CD4-positive, alpha-beta T cell treated with Interleukin-4 for 4 hours (primary cell): ENCODE measurements at regions not wholly inside any gene's neighbourhood (a gene's known extent, or its start where the extent isn't known, plus 50 kb on each side); places are given as distances from the start of the nearest gene placed in this dataset.

Source experiments
- DNase-seq: peaks from one replicate; pipeline ENCODE4 v3.0.0-alpha.2; 2020

DNA sequence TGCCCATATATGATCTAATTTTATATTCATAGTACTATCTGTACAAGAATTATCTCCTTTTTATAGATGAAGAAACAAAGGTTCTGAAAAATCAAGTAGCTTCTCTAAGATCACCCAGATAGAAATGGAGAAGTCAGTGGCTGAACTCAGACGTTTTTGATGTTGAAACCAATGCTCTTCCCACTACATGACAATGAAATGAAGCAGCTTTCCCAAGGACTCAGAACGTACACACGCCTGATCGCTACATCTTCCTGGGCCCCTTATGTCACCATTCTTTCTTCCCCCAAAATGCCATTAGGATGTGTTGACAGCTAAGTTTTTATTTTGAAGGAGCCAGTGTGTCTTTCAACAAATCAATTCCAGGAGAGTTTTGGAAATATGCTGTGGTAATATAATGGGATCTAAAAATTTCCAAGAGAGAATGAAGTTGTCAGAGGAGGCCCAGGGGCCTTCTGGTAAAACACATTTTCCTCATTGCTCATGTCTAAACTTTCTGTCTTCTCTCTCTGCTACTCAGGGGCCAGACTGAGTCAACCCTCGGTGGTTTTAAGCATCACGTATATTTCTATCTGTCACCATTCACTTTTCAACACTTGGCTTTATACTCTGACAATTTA is 98.1 kb upstream of the COL21A1 start:
- no peak for DNase-seq

- no peak for DNase-seq
These were observed 95.9 kb upstream of the COL21A1 start for GRCh38 chr6:56343295-56343694.

DNA sequence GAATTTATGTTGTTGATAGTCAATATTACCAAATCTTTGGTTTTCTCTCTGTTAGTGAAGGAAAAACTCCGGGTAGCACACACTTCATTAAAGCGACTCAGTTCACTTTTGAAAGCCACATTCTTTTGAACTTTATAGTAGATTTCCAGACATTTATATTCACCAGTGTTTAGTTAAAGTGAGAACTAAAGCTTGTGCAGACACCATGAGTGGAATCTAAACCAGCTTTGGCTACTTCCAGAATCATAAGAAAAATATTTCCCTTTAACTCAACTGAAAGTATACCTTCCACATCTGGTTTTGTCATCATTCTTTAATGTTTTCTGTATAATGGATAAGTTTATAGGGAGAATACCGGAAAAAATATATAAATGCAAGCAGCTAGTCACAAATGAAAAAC is 92.1 kb upstream of the COL21A1 start:
- DNase-seq = no peak

- DNase-seq = no peak
These were observed 88.3 kb upstream of the COL21A1 start for GRCh38 chr6:56335726-56336125.

DNA sequence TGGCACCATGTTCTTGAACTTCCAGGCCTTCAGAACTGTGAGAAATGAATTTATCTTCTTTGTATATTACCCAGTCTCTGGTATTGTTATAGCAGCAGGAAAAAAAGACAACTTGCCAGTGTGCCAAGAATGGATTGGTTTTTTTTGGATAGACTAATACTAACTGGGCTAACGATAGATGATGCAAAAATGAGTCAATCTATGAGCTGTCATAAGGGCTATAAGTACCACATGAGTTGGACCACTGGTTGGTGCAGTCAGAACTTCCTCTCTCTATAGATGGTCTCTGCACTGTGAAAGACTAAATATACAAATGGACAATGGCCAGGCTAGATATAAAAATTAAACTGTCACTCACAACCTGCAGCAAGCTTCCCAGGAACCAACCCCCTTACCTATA is 87.6 kb upstream of the COL21A1 start:
- DNase-seq = no peak

- no peak for DNase-seq
These were observed 82.1 kb upstream of the COL21A1 start for GRCh38 chr6:56329271-56330050.

GRCh38 chr6:56328728-56329090 is 81.3 kb upstream of the COL21A1 start:
- DNase-seq = no peak

- no peak for DNase-seq
These were observed 80.8 kb upstream of the COL21A1 start for GRCh38 chr6:56327946-56328727.

DNA sequence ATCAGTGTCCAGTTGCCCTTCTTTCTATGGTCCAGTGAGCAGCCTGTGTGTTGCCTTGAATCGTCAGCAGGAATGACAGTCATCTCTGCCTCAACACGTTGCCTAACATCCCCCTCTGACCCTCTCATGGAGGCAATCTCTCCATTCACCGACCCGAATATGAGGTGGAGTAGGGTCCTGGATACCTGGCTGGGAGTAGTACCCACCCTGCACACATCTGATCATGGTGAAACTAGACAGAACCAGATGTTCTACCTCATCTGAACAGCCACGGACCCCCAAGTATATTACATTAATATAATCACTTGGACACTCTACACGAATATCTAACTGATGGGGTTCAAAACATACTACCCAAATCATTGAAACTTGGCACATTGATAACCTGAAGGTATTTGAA is 77.0 kb upstream of the COL21A1 start:
- no peak for DNase-seq

GRCh38 chr6:56318851-56319250 is 71.5 kb upstream of the COL21A1 start:
- no peak for DNase-seq

DNA sequence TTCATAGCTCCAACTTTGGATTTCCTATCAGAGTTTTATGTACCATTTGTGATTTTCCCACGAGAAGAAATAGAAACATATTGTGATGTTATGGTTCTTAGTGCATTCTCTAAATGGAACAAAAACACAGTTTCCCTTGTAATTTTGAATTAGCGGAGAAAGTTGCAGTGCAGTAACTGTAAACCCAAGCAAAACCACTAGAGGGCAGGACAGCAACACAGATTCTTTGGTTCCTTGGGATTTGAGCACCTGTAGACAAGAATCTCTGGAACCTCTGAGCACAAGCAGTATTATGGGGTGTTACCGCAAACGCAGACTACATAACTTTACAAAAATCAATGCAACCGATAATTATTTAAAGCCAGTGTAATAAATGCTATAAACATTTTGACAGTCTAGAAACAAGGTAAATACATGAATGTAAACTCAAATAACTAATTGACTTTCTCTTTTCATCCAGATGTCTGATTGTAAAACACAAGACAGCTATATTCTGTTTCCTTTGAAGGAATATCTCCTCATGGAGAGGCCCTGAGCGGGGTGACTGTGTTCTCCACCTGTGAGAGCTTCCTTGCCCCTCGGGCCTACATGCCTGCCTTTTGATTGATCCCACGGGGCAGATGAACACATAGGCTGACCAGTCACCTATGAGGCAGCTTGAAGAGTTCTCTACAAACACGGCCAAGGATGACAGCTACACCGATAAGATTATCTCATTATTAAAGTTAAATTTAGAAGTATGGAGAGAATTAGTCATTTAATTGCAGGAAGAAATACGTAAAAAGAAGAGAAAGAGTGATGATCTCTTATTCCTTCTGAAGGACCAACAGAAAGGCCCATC is 67.5 kb upstream of the COL21A1 start:
- no peak for DNase-seq

GRCh38 chr6:56311533-56312448 is 64.4 kb upstream of the COL21A1 start:
- DNase-seq = no peak

DNA sequence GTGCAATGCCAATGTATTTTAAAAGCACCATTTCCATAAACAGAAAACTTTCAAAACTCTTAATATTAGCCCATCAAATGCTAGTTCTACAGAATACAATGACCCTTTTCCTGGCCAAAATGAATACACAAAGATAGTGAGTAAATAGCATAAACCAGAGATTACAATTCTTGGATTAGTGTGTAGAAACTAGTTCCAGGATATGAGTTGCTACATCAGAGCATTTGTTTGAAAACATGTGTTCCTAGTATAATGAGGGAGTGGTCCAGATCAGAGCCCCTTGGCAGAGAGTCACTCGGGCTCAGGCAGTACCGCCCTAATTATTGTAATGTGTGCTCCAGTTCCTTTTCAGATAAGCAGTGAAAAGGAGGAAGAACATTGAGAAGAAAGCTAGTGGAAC is 63.7 kb upstream of the COL21A1 start:
- DNase-seq = no peak

DNA sequence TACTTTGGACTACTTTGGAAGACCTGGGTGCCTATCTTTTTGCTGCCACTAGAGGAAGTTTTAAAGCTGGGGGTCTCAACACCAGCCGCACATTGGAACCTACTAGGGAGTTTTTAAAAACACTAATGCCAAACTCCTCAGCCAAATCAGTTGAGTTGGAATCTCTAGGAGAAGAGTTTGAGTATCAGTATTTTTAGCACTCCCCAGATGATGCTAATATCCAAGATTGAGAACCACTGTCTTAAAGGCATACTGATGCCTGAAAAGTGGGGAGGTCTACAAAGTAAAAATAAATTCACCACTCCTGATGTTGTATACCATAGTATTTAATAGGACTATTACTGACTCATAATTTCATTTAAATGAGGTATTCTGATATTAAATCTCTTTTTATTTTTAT is 62.9 kb upstream of the COL21A1 start:
- no peak for DNase-seq

DNA sequence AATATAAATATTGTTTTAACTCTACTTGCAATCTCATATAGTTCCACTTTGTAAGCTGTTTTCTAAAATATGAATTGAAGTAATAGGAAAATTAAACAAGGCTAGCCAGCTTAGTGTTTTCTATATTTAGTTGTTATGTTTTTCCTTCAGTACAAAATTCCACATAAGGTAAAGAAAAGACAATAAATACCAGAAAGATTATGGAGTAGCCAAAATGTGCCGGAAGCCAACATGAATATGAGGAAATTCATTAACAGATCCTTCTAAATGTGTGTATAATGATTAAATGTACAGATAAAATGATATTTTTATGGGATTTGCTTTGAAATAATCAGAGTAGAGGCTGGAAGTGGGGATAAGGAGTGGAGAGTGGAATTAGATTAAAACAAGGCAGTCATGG is 52.5 kb upstream of the COL21A1 start:
- no peak for DNase-seq

DNA sequence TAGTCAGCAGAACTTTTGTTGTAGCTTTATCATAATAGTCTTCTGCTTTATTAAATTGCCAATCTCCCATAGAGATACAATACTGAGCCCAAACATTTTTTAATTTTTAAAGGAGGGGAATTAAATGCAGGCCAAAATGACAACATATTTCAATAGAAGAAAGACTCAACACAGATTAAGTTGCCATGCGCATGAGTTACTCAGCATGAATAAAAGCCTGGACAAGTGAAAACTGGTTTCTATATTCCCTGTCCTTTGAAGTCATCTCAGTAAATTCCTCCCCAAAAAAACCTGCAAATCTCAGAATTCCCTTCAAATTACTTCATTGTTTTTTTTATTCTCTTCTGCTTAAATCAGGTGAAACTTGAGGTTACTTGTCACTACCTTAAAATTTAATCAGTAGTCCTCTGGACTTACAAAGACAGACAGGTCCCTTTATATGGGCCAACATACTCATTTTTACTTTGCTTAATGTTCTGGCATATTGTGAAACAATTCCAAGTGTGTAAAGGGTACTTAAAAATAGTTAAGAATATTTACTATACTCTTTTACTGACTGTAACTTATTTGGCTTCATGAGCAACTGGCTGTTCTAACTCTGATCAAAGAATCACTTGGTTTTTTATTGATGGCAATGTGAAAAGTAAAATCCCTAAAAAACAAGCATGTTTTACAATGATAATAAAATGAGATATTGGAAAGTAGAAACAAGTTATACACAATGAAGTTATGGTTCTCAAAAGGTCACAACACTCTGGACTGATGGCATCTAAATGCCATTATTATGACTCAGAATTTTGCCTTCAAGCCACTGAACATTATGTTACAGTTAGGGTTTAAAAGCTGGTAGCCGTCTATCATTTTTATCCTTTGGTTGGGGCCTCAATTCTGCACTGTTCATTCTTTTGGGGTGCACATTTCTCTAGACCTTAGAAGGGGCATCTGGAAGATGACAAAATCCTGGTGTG is 49.9 kb upstream of the COL21A1 start:
- no peak for DNase-seq
